HG02938 (cell line): ENCODE measurements at regions not wholly inside any gene's neighbourhood (a gene's known extent, or its start where the extent isn't known, plus 50 kb on each side); places are given as distances from the start of the nearest gene placed in this dataset.
"Not testable (repeated sequence)": the region's sequence is repeated elsewhere in the genome, so short reads cannot be mapped to it uniquely, and the experiment has no call there.

Source experiments
- ATAC-seq: cut with Tn5 transposase; IDR thresholded peaks from one replicate; pipeline ENCODE4 v1.9.1; 2021; ENCODE audit warnings: mild to moderate bottlenecking, moderate library complexity; ENCODE audit not compliant: unreplicated experiment

DNA sequence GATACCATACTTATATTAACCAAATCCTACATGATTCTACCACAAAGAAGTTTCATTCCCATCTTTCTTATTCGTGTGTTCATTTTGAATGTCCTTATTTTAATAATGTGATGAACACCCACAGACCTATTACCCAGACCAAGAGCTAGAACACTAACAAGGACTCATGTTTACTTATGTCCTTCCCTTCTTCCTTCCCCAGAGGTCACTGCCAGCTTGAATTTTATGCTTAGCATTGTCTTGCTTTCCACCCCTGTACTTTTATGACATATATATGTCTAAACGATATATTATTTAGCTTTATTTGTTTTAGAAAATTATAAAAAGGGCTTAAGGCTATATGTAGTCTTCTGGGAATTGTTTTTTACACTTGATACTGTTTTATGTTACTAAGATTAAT is 238.6 kb downstream of the LRIG3 start:
- no peak for ATAC-seq

DNA sequence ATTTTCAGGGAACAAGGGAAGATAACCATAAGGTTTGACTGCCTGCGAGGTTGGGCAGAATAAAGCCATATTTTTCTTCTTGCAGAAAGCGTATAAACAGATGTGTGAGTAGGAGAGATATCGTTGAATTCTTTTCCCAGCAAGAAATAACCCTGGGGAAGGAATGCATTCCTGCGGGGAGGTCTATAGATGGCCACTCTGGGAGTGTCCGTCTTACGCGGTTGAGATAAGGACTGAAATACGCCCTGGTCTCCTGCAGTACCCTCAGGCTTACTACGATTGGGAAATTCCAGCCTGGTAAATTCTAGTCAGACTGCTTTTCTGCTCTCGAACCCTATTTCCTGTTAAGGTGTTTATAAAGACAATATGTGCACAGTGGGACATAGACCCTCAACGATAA is 225.0 kb downstream of the LRIG3 start:
- no peak for ATAC-seq

DNA sequence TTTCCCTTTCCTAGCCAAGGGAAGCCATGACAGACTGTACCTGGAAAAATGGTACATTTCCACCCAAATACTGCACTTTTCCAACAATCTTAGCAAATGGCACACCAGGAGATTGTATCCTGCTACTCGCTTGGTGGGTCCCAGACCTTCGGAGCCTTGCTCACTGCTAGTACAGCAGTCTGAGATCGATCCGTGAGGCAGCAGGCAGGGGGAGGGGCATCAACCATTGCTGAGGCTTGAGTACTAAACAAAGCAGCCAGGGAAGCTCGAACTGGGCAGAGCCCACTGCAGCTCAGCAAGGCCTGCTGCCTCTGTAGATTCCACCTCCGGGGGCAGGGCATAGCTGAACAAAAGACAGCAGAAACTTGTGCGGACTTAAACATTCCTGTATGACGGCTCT is 218.8 kb downstream of the LRIG3 start:
- no peak for ATAC-seq

DNA sequence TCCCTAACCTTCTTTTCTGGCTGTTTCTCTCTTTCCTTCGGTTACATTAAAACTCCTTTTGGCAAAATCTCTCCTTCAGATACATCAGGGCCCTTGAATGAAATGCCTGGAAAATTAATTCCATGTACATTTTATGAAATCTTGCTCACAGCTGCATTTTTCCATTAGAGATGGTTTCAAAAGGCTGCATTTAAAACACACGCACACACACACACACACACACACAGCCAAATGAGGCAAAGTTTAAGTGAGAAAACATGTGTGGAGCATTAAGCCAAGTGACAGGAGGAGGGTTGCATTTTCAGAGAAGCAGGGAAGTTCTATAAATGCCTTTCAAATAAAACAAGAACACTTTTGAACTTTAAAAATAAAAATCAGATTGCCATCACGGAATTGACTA is 216.4 kb downstream of the LRIG3 start:
- ATAC-seq: no peak

DNA sequence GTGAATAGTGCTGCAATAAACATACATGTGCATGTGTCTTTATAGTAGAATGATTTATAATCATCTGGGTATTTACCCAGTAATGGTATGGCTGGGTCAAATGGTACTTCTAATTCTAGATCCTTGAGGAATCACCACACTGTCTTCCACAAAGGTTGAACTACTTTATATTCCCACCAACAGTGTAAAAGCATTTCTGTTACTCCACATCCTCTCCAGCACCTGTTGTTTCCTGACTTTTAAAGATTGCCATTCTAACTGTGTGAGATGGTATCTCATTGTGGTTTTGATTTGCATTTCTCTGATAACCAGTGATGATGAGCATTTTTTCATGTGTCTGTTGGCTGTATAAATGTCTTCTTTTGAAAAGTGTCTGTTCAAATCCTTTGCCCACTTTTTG is 215.5 kb downstream of the LRIG3 start:
- not testable (repeated sequence) for ATAC-seq

DNA sequence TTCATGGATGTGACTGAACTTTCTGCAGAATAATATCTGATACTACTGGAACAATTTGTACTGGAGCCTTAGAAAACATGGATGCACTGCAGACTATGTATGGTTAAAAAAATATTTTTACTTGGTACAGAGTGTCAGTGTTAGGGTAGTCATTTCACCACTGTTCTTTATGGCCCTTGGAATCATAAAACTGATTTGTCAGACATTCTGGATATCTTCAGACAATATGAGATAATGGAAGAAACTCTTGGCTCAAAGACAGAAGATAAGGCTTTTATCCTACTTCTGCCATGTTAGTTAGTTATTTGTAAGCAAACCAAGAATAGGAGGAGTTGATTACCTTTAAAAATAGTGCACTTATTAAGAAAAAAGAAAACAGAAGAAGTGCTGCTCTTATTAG is 209.4 kb downstream of the LRIG3 start:
- no peak for ATAC-seq

DNA sequence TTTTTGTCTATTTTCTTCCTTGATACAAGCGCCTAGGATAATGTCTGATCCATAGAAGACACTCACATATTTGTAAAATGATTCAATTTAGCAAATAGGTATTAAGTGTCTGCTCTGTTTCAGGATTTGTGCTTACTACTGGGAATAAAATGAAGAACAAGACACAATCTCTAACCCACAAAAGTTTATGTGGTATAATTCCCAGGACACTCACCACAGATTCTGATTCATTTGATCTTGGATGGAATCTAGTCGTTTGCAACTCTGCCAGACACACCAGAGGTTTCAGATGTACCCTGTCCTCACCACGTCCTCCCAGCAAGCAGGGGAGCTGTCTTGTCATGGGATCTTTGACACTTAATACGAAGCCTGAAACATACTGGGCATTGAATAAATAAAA is 208.3 kb downstream of the LRIG3 start:
- ATAC-seq: no peak

DNA sequence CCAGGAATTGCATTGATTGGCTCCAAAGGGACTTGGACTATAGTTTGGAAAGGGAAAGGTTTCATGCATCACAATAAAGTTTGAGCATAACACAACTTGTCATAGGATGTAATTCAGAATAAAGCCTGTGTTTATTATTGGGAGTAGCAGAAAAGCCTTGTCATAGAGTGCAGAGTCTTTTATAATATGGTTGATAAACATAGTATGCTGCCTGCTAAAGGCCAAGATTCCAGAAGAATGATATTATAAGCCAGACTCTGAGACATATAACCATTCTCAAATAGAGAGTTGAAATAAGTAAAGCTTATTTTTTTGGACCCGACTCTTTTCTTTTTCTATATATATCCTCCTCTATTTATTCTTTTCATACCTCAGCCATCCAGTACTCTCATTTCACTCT is 207.3 kb downstream of the LRIG3 start:
- no peak for ATAC-seq

DNA sequence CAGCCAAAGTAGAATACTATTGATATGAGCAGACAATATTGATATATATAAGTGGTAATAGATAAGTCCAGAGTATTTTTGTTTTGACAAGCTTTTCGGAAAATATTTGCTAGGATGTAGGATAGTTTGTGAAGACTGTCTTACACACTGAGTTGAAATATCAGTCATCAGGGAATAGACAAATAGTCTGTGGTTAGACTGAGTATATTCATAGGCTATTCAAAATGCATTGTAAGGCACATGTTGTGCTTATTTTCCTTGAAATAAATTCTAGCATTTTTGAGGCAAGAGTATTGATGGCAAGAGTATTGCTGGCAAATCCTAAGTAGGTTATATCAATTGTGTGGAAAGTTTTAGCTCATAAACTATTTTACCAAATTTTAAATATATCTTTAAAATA is 201.1 kb downstream of the LRIG3 start:
- no peak for ATAC-seq

DNA sequence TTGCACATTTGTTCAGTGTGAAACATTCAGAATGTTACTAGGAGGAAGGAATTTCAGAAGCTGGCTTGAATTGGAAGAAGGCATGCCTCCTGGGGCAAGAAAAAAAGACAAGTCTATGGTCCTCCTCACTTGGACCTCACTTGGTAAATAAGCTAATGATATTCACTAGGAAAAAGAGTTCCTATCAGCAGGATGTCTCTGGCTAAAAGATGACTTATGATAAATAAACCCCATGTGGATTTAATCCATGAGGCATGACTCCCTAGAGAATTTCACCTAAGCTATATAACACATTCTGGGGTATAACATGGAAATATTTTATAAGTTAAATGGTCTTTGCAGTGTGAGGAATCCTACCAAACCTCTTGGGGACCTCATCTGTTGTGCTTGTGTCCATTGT is 199.9 kb downstream of the LRIG3 start:
- ATAC-seq: no peak

DNA sequence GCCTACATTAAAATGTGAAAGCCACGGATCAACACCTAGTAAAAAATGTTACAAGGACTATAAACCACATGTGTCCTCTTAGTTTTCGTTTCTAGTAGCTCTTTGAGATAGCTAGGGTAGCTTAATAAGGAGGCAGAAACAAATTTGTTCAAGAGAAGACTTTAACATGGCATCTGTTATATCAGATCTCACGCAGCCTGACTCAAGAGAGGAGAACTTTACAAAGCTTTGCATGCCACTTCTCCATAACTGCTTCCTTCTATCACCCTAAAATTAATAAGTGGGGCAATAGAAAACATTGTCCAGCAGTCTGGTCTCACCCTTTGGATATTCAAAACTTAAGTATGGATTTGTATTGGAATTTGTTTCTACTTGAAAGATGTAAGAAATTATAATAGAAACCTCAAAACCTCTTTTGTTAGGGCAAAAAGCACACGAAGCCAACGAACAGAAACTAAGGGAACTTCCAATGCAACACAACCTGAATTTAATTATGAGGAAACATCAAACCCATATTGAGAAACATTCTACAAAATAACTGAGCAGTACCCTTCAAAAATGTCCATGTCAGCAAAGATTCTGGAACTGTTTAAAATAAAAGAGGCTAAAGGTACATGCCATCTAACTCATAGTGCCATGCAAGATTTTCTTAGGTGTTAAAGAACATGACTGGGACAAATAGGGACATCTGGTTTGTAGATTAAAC is 194.8 kb downstream of the LRIG3 start:
- ATAC-seq: no peak

DNA sequence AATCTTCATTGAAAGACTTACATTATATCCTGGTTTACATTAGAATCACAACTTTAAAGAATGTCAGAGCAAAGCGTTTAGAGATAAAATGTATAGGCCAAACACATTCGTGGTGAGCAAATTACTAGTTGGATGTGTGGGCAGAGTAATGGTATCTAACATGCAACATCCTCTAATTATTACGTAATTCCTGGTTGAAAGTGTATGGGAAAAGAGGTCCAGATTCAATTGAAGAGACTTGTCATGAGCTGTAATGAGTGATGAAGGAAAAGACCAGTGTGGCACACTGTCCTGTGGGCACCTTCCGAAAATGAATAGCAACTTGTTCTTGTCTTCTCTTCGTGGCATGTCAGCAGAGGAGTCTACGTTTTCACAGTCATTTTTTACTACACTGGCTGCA is 192.8 kb downstream of the LRIG3 start:
- no peak for ATAC-seq

DNA sequence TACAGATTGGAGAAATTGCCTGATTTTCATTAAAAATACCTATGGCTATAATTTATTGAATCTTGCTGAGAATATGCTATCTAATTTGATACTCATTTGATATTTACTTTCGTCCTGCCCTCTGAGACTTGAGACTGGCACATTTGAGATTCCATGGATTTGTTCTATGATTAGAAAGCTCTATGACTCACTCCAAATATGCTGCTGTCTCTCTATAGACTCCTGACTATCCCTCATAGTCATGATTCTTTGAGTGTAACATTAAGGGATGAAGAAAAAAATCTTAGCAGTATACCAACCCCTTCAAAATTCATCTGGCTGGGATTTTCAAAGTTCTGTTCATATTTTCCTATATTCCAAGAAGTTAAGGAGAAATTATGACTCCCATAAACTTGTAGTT is 191.9 kb downstream of the LRIG3 start:
- no peak for ATAC-seq

DNA sequence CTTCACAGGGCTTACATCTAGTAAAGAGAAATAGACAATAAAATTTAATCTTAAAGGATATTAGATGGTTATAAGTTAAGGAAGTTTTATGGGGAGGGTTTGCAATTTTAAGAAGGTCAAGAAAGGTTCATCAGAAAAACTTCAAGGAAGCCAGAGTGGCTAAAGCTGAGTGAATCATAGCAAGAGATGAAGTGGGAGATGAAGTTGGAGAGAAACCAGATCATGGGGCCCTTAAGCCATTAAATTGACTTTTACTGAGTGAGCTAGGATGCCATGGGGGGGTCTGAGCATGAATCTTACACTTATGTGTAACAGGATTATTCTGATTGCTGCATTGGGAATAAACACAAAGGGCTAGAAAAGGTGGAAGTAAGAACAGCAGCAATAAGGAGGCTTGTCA is 189.2 kb downstream of the LRIG3 start:
- no peak for ATAC-seq

DNA sequence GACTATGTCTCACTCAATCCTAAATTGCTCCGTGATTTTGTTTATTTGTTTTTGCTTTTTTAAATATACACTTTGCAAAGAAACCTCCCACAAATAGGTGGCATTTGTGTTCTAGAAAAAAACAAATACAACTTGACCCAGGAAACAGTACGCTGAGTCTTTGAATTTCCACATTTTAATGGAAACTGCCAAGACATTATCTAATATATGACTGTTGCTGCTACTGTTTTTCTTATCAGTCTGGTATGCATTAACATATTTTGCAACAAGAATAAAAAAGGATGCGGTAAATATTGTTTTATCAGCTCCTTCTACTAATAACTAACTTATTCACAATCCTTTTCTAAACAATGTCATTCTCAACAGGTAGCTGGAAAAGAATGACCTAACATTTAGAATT is 187.4 kb downstream of the LRIG3 start:
- ATAC-seq: no peak

DNA sequence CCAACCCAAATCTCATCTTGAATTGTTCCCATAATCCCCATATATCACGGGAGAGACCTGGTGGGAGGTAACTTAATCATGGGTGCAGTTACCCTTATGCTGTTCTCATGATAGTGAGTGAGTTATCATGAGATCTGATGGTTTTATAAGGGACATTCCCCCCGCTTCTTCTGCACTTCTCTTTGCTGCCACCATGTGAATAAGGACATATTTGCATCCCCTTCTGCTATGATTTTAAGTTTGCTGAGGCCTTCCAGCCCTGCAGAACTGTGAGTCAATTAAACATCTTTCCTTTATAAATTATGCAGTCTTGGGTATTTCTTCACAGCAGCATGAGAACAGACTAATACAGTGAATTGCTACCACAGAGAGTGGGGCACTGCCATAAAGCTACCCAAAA is 179.1 kb downstream of the LRIG3 start:
- no peak for ATAC-seq

DNA sequence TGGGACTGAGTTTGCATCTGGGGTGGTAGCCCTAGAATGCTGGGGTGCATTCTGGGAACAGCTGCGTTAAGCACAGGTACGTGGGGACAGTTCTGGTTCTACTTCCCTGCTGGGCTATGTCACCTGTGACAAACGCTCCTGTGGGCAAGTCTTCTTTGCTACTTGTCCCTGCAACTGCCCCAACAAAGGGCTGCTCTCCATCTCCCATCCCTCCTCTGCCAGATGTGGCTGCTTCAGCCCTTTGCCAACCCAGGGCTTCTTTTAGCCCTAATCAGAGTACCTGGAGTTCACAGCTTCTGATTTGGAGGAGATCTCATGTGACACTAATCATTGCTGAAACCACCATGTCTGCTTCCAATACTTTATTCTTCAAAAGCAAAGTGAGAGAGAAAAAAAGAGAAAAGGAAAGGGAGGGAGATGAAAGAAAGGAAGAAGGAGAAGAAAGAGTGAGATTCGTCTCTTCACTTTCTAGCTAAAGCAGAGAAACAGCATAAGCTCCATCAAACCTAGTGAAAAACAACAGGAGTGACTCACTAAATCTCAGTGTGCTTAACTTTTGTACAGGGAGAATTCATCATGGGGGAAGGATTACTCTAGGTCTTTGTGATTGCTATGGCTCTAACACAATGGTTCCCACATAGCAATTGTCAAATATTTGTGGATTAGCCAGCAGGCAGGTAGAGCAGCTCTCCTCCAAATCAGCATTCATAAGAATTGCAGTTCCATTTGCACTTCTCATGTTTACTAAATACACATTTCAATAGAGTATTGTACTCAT is 174.8 kb downstream of the LRIG3 start:
- no peak for ATAC-seq

DNA sequence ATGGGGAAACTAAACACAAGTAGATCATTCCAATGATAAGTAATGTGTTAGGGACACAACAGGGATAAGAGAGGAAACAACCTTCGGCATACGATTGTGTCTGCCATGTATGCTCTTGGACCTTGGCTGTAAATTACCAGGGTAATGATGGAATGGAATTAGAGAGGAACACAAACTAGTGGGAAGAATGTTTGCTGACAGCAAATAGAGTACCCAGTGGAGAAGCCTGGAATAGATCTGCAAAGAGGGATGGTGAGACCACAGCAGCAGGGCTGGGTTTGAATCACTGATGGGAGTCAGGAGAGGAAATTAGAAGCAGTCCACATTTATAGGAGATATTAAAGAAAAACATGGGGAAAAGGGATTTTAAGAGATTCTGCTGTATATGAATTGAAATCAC is 172.8 kb downstream of the LRIG3 start:
- ATAC-seq: no peak

DNA sequence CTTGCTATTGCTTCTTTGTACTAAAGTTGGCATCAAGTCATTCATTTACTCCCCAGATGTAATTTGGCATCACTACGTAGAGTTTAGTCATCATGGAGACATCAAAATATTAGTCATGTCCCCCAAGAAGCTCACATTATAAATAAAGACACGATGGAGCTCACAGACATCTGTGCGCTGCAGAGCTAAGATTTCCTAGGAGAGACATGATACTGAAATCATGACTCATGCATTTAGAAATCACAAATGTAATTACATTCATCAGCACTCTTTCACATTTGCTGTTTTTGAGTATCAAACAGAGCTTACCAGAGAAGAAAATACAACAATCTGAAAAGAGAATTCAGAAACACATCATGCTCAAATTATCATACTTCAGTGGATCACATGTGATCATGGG is 169.8 kb downstream of the LRIG3 start:
- ATAC-seq: no peak

DNA sequence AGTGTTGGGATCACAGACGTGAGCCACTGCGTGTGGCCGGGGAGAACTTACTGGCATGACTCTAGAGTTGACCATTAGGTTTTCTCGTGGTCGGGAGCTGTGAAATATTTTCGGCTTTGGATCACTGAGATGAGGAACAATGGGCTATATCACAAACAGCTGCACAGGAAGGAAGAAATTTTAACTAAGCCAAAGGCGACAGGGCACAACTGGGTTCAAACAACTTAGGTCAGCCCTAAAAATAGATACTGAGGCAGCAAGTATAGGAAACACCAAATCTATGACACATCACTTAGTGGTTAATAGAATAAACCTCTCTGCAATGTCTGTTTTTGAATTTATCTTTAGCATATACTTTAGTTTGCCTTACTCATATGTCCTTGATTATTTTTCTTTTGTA is 162.9 kb downstream of the LRIG3 start:
- ATAC-seq: no peak

DNA sequence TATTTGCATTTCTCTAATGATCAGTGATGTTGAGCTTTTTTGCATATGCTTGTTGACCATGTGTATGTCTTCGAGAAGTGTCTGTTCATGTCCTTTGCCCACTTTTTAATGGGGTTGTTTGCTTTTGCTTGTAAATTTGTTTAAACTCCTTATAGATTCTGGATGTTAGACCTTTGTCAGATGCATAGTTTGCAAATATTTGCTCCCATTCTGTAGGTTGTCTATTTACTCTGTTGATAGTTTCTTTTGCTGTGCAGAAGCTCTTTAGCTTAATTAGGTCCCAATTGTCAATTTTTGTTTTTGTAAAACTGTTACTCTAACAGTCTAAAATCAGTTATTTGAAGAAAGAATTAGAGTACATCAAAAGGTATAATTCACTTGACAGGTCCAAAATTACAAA is 160.6 kb downstream of the LRIG3 start:
- not testable (repeated sequence) for ATAC-seq

DNA sequence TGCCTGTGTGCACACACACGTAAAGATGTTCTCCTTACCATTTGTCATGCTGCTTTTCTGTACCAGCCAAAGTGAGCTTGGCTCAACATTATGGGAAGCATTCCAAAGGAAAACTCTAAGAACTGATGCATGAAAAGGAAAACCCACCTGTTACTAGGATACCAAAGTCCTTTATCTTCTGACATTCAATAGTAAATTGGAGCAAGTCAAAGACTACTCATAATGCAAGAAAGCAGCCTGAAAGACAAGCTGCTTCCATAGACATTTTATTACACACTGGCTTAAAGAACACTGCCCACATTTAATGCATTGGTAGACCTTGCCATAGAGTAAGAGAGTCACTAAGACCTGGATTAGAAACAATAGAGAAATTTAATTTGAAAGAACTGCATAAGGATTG is 159.0 kb downstream of the LRIG3 start:
- ATAC-seq: no peak
